Neural cell (in vitro differentiated cells): ENCODE measurements at regions not wholly inside any gene's neighbourhood (a gene's known extent, or its start where the extent isn't known, plus 50 kb on each side); places are given as distances from the start of the nearest gene placed in this dataset.

Experiments used
- H2AFZ ChIP-seq: fragments of 200-600, 300-800 bp; sonication (generic), shearing (Covaris generic); 2 replicates; pipeline ENCODE4 v1.6.0; 2014; ENCODE audit warnings: low read depth, mild to moderate bottlenecking, antibody characterized with exemption, low read length, moderate library complexity
- H3F3A ChIP-seq: fragments of 200-600 bp; shearing (Covaris generic); 2 replicates; pipeline ENCODE4 v1.6.1; 2016; ENCODE audit warnings: mild to moderate bottlenecking, moderate library complexity, mixed read lengths, antibody characterized with exemption, low read length; ENCODE audit not compliant: insufficient read depth, poor library complexity, severe bottlenecking
- H3K27ac ChIP-seq: fragments of 200-600, 300-800 bp; sonication (generic), shearing (Covaris generic); 2 replicates; pipeline ENCODE4 v1.5.1; 2014; ENCODE audit warnings: mild to moderate bottlenecking, low read length, moderate library complexity
- H3K27me3 ChIP-seq: fragments of 300-800, 200-600 bp; sonication (generic), shearing (Covaris generic); 2 replicates; pipeline ENCODE4 v1.6.0; 2014; ENCODE audit warnings: mild to moderate bottlenecking, low read depth, low read length, moderate library complexity; ENCODE audit not compliant: insufficient read depth
- H3K36me3 ChIP-seq: fragments of 300-800, 200-600 bp; sonication (generic), shearing (Covaris generic); 2 replicates; pipeline ENCODE4 v1.5.1; 2014; ENCODE audit warnings: mild to moderate bottlenecking, antibody characterized with exemption, low read length, moderate library complexity; ENCODE audit not compliant: insufficient read depth
- H3K4me2 ChIP-seq: fragments of 300-800, 200-600 bp; sonication (generic), shearing (Covaris generic); 2 replicates; pipeline ENCODE4 v1.6.0; 2014; ENCODE audit warnings: mild to moderate bottlenecking, low read length
- H3K4me3 ChIP-seq: fragments of 300-800, 200-600 bp; sonication (generic), shearing (Covaris generic); 2 replicates; pipeline ENCODE4 v1.5.1; 2014; ENCODE audit warnings: mild to moderate bottlenecking, low read length, moderate library complexity
- H3K79me2 ChIP-seq: fragments of 200-600 bp; shearing (Covaris generic); replicated peaks from 2 replicates; pipeline ENCODE4 v1.6.0; 2014; ENCODE audit warnings: mild to moderate bottlenecking, low read length, moderate library complexity; ENCODE audit not compliant: insufficient read depth
- H3K9ac ChIP-seq: fragments of 300-800, 200-600 bp; sonication (generic), shearing (Covaris generic); 2 replicates; pipeline ENCODE4 v1.6.1; 2016; ENCODE audit warnings: mild to moderate bottlenecking, low read length, mixed read lengths
- H3K9me2 ChIP-seq: fragments of 200-600 bp; shearing (Covaris generic); 2 replicates; pipeline ENCODE4 v1.6.1; 2016; ENCODE audit warnings: mild to moderate bottlenecking, low read length, mixed read lengths; ENCODE audit not compliant: insufficient read depth
- H3K9me3 ChIP-seq: fragments of 200-600, 300-800 bp; sonication (generic), shearing (Covaris generic); 2 replicates; pipeline ENCODE4 v1.6.1; 2016; ENCODE audit warnings: mild to moderate bottlenecking, mixed run types, low read length, moderate library complexity, mixed read lengths
- H4K20me1 ChIP-seq: fragments of 200-600 bp; shearing (Covaris generic); 2 replicates; pipeline ENCODE4 v1.6.1; 2016; ENCODE audit warnings: mild to moderate bottlenecking, mixed run types; ENCODE audit not compliant: insufficient read depth
- EP300 ChIP-seq: fragments of 450-650 bp; conservative IDR thresholded peaks from 2 replicates; pipeline ENCODE4 v1.6.1; 2014; ENCODE audit warnings: antibody characterized with exemption, mild to moderate bottlenecking, moderate library complexity; ENCODE audit not compliant: poor library complexity, severe bottlenecking
- EZH2 ChIP-seq: fragments of 200-600, 300-800 bp; shearing (Covaris generic), sonication (generic); IDR thresholded peaks from 2 replicates; pipeline ENCODE4 v1.6.1; 2014; ENCODE audit warnings: antibody characterized with exemption, low read length, borderline replicate concordance, mild to moderate bottlenecking; ENCODE audit not compliant: insufficient read depth, poor library complexity, severe bottlenecking
- MXI1 ChIP-seq: fragments of 450-650 bp; conservative IDR thresholded peaks from 2 replicates; pipeline ENCODE4 v1.6.1; 2014; ENCODE audit warnings: antibody characterized with exemption, mild to moderate bottlenecking; ENCODE audit not compliant: poor library complexity, severe bottlenecking
- POLR2AphosphoS5 ChIP-seq: IDR thresholded peaks from 2 replicates; pipeline ENCODE4 v1.6.1; 2012
- RAD21 ChIP-seq: fragments of 450-650 bp; conservative IDR thresholded peaks from 2 replicates; pipeline ENCODE4 v1.6.1; 2014; ENCODE audit warnings: antibody characterized with exemption, mild to moderate bottlenecking, moderate library complexity
- REST ChIP-seq: IDR thresholded peaks from 2 replicates; pipeline ENCODE4 v1.6.1; 2012; ENCODE audit warnings: borderline replicate concordance
- SMC3 ChIP-seq: fragments of 450-650 bp; conservative IDR thresholded peaks from 2 replicates; pipeline ENCODE4 v1.6.1; 2014; ENCODE audit warnings: antibody characterized with exemption, mild to moderate bottlenecking, moderate library complexity; ENCODE audit not compliant: poor library complexity
- TAF1 ChIP-seq: IDR thresholded peaks from 2 replicates; pipeline ENCODE4 v1.6.1; 2012; ENCODE audit warnings: low read depth
- TF ChIP-seq, protein P1 (sequence below): fragments of 450-650 bp; IDR thresholded peaks from 2 replicates; pipeline ENCODE4 v1.5.1; 2014; ENCODE audit warnings: antibody characterized with exemption, mild to moderate bottlenecking, moderate library complexity; ENCODE audit not compliant: poor library complexity, severe bottlenecking

DNA sequence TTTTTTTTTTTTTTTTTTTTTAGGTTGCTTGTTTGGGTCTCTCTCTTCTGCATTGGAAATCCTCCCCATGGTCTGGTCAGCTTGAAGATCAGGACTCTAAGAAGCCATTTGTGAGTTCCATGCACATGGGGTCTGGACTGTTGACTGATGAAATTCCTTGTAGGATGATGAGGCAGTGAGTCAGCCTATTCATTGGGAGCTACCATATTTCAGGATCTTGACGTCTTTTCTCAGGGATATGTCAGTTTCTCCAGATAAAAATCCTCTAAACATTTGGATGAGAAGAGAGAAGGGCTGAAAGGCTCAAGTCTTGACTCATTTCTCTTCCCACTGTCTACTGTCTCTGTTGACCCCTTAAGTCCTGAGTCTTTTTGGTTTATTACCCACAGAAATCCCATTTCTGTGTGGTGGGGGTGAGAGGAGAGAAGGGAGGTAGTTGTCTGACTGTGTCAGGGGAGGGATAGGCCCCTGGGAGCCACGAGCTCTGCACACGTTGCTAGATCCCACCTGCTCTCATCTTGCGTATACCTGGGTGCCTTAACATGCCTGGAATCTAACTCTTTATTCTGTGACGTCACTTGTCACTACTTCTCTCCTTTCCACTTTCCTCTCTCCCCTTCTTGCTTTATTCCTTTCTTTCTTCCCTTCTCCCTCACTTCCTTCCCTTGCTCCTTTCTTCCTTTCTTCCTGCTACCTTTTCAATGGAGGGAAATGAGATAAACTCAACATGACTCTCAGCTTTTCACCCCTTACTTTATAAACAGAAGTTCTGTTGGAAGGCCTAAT lies 333.1 kb upstream of the XYLT1 start:
- Histone ChIP-seq H4K20me1 (no peaks in the 10 kb centered on the region), H2AFZ (no peak overlapping the region), H3K27me3 (no peaks in the 10 kb centered on the region), H3F3A (no peaks in the 10 kb centered on the region), H3K27ac (no peak overlapping the region), H3K4me3 (no peak overlapping the region), H3K4me2 (no peak overlapping the region), H3K79me2 (no peaks in the 10 kb centered on the region), H3K9me2 (no peaks in the 10 kb centered on the region), H3K36me3 (no peaks in the 10 kb centered on the region), H3K9me3 (no peaks in the 10 kb centered on the region), H3K9ac (no peak overlapping the region)
- TF ChIP-seq EP300 (no peak), MXI1 (no peak), RAD21 (no peak), TAF1 (no peak), REST (no peak), EZH2 (no peak), POLR2AphosphoS5 (no peak), SMC3 (no peak)
- TF ChIP-seq, protein P1, sequence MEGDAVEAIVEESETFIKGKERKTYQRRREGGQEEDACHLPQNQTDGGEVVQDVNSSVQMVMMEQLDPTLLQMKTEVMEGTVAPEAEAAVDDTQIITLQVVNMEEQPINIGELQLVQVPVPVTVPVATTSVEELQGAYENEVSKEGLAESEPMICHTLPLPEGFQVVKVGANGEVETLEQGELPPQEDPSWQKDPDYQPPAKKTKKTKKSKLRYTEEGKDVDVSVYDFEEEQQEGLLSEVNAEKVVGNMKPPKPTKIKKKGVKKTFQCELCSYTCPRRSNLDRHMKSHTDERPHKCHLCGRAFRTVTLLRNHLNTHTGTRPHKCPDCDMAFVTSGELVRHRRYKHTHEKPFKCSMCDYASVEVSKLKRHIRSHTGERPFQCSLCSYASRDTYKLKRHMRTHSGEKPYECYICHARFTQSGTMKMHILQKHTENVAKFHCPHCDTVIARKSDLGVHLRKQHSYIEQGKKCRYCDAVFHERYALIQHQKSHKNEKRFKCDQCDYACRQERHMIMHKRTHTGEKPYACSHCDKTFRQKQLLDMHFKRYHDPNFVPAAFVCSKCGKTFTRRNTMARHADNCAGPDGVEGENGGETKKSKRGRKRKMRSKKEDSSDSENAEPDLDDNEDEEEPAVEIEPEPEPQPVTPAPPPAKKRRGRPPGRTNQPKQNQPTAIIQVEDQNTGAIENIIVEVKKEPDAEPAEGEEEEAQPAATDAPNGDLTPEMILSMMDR, result no peak

GRCh38 chr16:17802571-17802970 lies 331.8 kb upstream of the XYLT1 start:
- Histone ChIP-seq H3F3A (no peaks in the 10 kb centered on the region), H3K9me3 (no peaks in the 10 kb centered on the region), H4K20me1 (no peaks in the 10 kb centered on the region), H2AFZ (no peak overlapping the region), H3K79me2 (no peaks in the 10 kb centered on the region), H3K9ac (no peak overlapping the region), H3K4me2 (no peak overlapping the region), H3K27ac (no peak overlapping the region), H3K27me3 (no peaks in the 10 kb centered on the region), H3K9me2 (no peaks in the 10 kb centered on the region), H3K36me3 (no peaks in the 10 kb centered on the region), H3K4me3 (no peak overlapping the region)
- TF ChIP-seq RAD21, result no peak
- TF ChIP-seq REST, result no peak
- no peak for TF ChIP-seq MXI1
- no peak for TF ChIP-seq POLR2AphosphoS5
- no peak for TF ChIP-seq EZH2
- no peak for TF ChIP-seq SMC3
